Right renal cortex interstitium (tissue), 3 donors: ENCODE measurements at regions not wholly inside any gene's neighbourhood (a gene's known extent, or its start where the extent isn't known, plus 50 kb on each side); places are given as distances from the start of the nearest gene placed in this dataset.
"Not testable (repeated sequence)": the region's sequence is repeated elsewhere in the genome, so short reads cannot be mapped to it uniquely, and the experiment has no call there.

Experiments
- DNase-seq, 3 donors: peaks; one replicate each; pipeline ENCODE4 v3.0.0-alpha.2; 2013; ENCODE audit warnings: low read depth in 3 of 3, low spot score in 2 of 3

- not testable (repeated sequence) for DNase-seq
Measured at GRCh38 chr5:91448079-91448478, 65.0 kb upstream of the ARRDC3 start.

DNA sequence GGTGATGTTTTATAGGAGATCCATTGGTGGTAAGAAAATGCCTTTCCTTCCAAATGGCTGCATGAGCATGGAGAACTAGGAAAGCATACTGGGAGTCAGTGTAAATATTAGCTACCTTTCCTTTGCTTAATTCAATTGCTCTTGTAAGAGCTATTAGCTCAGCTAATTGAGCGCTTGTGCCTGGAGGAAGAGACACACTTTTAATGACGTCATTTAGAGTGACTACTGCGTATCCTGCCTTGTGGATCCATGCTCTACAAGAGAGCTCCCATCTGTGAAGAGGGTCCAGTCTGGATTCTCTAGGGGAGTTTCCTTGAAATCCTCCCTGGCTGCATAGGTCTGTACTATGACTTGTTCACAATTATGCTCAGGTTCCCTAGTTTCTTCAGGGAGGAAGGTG is 63.8 kb upstream of the ARRDC3 start:
- not testable (repeated sequence) for DNase-seq

- no peak for DNase-seq
Measured at GRCh38 chr5:91443761-91444467, 60.8 kb upstream of the ARRDC3 start.

DNA sequence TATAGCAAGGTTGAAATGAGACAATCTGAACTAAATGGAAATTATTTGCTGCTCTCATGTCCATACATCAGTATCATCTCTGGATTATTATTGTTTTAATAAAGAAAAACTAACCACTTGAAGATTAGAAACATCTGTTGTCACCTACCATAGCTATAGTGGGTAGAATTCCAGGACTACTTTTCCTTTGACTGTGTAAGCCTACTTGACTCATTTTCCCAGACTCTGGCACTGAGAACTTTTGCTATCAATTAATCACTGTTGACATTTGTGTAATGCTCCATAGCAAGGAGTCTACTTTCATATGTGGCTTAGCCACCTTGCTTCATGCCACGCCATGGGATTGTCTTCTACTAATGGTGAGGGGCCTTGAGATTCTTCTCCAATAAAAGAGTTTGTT is 59.9 kb upstream of the ARRDC3 start:
- no peak for DNase-seq

- DNase-seq: no peak
Measured at GRCh38 chr5:91441082-91441481, 58.0 kb upstream of the ARRDC3 start.

DNA sequence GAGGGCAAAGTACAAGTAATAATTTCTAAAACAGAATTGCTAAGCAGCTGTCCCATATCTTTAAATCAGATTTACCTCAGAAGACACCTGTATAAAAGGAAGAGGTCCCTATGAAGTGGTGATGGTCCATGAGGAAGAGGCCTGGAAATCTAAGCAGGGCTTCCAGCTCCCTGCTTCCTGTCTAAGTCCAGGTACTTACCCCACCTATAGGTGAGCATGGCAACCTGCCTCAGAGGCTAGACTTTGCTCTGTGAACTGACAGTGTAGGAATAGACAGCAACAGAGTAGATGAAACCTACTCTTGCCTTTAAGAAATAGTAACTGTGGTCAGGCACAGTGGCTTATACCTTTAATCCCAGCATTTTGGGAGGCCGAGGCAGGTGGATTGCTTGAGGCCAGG is 55.8 kb upstream of the ARRDC3 start:
- no peak for DNase-seq

DNA sequence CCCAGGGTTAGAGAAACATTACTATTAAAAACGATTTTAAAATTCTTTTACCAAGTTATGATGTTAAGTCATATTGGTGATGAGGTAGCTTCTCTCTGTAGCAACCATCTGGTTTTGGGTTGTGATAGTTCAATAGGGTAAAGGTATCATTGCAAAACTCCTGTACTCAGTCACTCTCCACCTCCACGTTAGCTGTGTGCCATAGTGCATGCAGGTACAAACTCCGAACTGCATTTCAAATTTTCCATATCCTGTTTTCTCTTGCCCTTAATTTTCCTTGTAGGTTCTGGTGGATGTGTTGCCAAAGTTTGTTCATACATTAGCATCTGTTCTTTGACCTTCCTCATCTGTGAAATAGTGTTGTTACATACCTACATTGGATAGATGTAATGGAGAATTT is 53.1 kb upstream of the ARRDC3 start:
- no peak for DNase-seq

DNA sequence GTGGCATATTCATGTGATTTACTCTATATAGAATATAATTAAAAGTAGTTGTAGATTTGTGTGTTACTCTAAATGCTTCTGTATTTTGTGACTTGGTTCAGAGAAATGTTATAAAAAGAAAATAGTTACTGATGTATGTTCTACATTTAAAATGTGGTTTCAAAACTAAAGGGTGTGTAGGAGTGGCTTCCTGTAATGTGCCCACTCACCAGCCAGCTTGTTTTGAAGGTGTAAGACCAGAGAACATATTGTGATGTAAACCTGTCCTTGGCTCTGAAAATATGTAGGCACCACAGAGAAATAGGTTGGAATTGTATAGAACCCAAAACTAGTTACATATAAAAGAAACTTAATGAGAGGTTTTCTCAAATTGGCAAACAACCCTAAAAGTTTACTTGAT is 51.2 kb upstream of the ARRDC3 start:
- no peak for DNase-seq

DNA sequence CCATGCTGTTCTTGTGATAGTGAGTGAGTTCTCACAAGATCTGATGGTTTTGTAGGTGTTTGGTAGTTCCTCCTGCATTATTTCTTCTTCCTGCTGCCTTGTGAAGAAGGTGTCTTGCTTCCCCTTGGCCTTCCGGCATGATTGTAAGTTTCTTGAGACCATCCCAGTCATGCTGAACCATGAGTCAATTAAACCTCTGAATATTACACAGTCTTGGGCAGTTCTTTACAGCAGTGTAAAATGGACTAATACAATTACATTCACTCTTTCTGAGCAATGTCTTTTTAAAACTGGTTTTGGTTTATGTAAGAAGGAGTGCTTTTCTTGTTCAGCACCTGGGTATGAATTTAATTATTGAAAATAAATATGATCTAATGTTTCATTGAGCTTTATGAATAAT is 50.7 kb upstream of the ARRDC3 start:
- no peak for DNase-seq
